ENCODE measurements at regions not wholly inside any gene's neighbourhood (a gene's known extent, or its start where the extent isn't known, plus 50 kb on each side); places are given as distances from the start of the nearest gene placed in this dataset.

- TF ChIP-seq REST (IDR thresholded peaks at IDR 0.05; ENCODE audit: borderline replicate concordance in 1 of 2, low read depth in 1 of 2, low read length in 2 of 2) (no peak), CTCF (CRISPR knock-in tag; IDR thresholded peaks at IDR 0.05) (no peak)
Measured at GRCh38 chr2:77920838-77921366, 398.7 kb upstream of the LRRTM4 start.

Measured in HepG2 (cell line).